HG03442 (cell line): ENCODE measurements at regions not wholly inside any gene's neighbourhood (a gene's known extent, or its start where the extent isn't known, plus 50 kb on each side); places are given as distances from the start of the nearest gene placed in this dataset.
A peak's percentile ranks its signal among the peaks of the same experiment; 100 is the strongest.

Source experiments
- ATAC-seq: cut with Tn5 transposase; IDR thresholded peaks from one replicate; pipeline ENCODE4 v1.9.1; 2021; ENCODE audit warnings: mild to moderate bottlenecking, moderate library complexity; ENCODE audit not compliant: unreplicated experiment

GRCh38 chr7:21356616-21357015, 71.3 kb upstream of the SP4 start:
- no peak for ATAC-seq

GRCh38 chr7:21357151-21358097, 70.5 kb upstream of the SP4 start:
- no peak for ATAC-seq

GRCh38 chr7:21358648-21359047, 69.2 kb upstream of the SP4 start:
- ATAC-seq, result no peak

GRCh38 chr7:21359163-21359562, 68.7 kb upstream of the SP4 start:
- no peak for ATAC-seq

GRCh38 chr7:21361413-21362125, 66.3 kb upstream of the SP4 start:
- no peak for ATAC-seq

GRCh38 chr7:21364801-21365271, 63.0 kb upstream of the SP4 start:
- peak; percentile 79 for ATAC-seq

GRCh38 chr7:21365866-21366624, 61.8 kb upstream of the SP4 start:
- ATAC-seq, result no peak

- no peak for ATAC-seq
Observed at GRCh38 chr7:21367081-21367480, 60.8 kb upstream of the SP4 start.

GRCh38 chr7:21367537-21367936, 60.3 kb upstream of the SP4 start:
- ATAC-seq, result no peak

GRCh38 chr7:21368317-21368716, 59.6 kb upstream of the SP4 start:
- ATAC-seq, result no peak

GRCh38 chr7:21370283-21370982, 57.5 kb upstream of the SP4 start:
- no peak for ATAC-seq

GRCh38 chr7:21371360-21371759, 56.5 kb upstream of the SP4 start:
- peak; percentile 80 for ATAC-seq

GRCh38 chr7:21373031-21373430, 54.9 kb upstream of the SP4 start:
- ATAC-seq, result no peak

- no peak for ATAC-seq
Observed at GRCh38 chr7:21374134-21374533, 53.7 kb upstream of the SP4 start.

GRCh38 chr7:21377545-21377944, 50.3 kb upstream of the SP4 start:
- no peak for ATAC-seq
